Fibroblast of skin of back (primary cell): ENCODE measurements at regions not wholly inside any gene's neighbourhood (a gene's known extent, or its start where the extent isn't known, plus 50 kb on each side); places are given as distances from the start of the nearest gene placed in this dataset.
A peak's percentile ranks its signal among the peaks of the same experiment; 100 is the strongest.

Experiments
- DNase-seq: peaks from one replicate; pipeline ENCODE4 v3.0.0-alpha.2; 2013

GRCh38 chr7:25279705-25280104, 51.4 kb upstream of the NPVF start:
- DNase-seq = no peak

- DNase-seq = no peak
Measured at GRCh38 chr7:25280181-25280580, 51.9 kb upstream of the NPVF start.

GRCh38 chr7:25282194-25282593, 53.9 kb upstream of the NPVF start:
- no peak for DNase-seq

GRCh38 chr7:25286756-25287155, 58.5 kb upstream of the NPVF start:
- no peak for DNase-seq

GRCh38 chr7:25287291-25287690, 59.0 kb upstream of the NPVF start:
- no peak for DNase-seq

- DNase-seq = no peak
Measured at GRCh38 chr7:25288556-25289307, 60.4 kb upstream of the NPVF start.

- DNase-seq = no peak
Measured at GRCh38 chr7:25289518-25289917, 61.2 kb upstream of the NPVF start.

GRCh38 chr7:25294624-25295023, 66.3 kb upstream of the NPVF start:
- no peak for DNase-seq

- no peak for DNase-seq
Measured at GRCh38 chr7:25295387-25295786, 67.1 kb upstream of the NPVF start.

GRCh38 chr7:25296086-25296485, 67.8 kb upstream of the NPVF start:
- DNase-seq = no peak

GRCh38 chr7:25297278-25297677, 69.0 kb upstream of the NPVF start:
- DNase-seq = no peak

GRCh38 chr7:25303281-25304181, 75.2 kb upstream of the NPVF start:
- peak; percentile 18 for DNase-seq

- no peak for DNase-seq
Measured at GRCh38 chr7:25304691-25305090, 76.4 kb upstream of the NPVF start.

GRCh38 chr7:25305831-25306230, 77.5 kb upstream of the NPVF start:
- DNase-seq = no peak

- no peak for DNase-seq
Measured at GRCh38 chr7:25307624-25308023, 79.3 kb upstream of the NPVF start.

- DNase-seq = no peak
Measured at GRCh38 chr7:25308246-25308645, 80.0 kb upstream of the NPVF start.

GRCh38 chr7:25308906-25309705, 80.8 kb upstream of the NPVF start:
- DNase-seq = no peak

GRCh38 chr7:25310896-25311295, 82.6 kb upstream of the NPVF start:
- DNase-seq = no peak

GRCh38 chr7:25311346-25311745, 83.1 kb upstream of the NPVF start:
- DNase-seq = no peak

GRCh38 chr7:25312968-25313367, 84.7 kb upstream of the NPVF start:
- DNase-seq = no peak

GRCh38 chr7:25313526-25313925, 85.2 kb upstream of the NPVF start:
- DNase-seq = no peak

- DNase-seq = no peak
Measured at GRCh38 chr7:25314094-25314730, 85.9 kb upstream of the NPVF start.
